GM12875 (cell line): ENCODE measurements at regions not wholly inside any gene's neighbourhood (a gene's known extent, or its start where the extent isn't known, plus 50 kb on each side); places are given as distances from the start of the nearest gene placed in this dataset.
"Not testable (repeated sequence)": the region's sequence is repeated elsewhere in the genome, so short reads cannot be mapped to it uniquely, and the experiment has no call there.

ENCODE experiments used
- H3K4me3 ChIP-seq: one replicate; pipeline ENCODE4 v1.5.1; 2011; ENCODE audit warnings: low read depth, low read length, control low read depth
- TF ChIP-seq, protein P1 (sequence below): IDR thresholded peaks from 2 replicates; pipeline ENCODE4 v1.5.1; 2011; ENCODE audit warnings: low read depth, mild to moderate bottlenecking, control low read depth, inconsistent platforms, low read length, moderate library complexity, borderline replicate concordance; ENCODE audit not compliant: insufficient read depth

DNA sequence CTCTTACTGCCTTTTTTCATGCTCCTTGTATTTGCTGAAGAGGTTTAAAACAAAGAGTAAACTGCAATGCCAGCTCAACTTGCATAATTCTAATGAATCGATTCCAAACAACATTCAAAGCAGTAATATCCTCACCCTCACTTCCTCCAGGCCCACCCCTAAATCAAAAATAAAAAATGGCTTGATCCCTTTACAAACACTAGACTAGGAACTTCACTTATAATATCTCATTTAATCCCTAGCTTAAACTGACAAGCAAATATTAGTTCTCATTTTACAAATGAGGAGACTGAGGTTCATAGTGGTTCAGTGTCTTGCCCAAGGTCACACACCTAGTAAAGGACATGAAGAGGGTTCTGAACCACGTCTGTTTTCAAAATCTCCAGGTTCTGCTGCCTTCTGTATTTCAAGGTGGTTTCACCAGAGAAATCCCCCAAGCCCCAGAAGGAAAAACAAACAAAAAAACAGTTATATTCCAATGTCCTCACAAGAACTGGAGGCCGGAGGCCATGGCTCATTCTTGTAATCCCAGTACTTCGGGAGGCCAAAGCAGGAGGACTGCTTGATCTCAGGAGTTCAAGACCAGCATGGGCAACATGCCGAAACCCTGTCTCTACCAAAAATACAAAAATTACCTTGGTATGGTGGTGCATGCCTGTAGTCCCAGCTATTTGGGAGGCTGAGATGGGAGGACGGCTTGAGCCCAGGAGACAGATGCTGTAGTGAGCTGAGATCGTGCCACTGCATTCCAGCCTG, 80.3 kb upstream of the GRIN2A start:
- TF ChIP-seq, protein P1, sequence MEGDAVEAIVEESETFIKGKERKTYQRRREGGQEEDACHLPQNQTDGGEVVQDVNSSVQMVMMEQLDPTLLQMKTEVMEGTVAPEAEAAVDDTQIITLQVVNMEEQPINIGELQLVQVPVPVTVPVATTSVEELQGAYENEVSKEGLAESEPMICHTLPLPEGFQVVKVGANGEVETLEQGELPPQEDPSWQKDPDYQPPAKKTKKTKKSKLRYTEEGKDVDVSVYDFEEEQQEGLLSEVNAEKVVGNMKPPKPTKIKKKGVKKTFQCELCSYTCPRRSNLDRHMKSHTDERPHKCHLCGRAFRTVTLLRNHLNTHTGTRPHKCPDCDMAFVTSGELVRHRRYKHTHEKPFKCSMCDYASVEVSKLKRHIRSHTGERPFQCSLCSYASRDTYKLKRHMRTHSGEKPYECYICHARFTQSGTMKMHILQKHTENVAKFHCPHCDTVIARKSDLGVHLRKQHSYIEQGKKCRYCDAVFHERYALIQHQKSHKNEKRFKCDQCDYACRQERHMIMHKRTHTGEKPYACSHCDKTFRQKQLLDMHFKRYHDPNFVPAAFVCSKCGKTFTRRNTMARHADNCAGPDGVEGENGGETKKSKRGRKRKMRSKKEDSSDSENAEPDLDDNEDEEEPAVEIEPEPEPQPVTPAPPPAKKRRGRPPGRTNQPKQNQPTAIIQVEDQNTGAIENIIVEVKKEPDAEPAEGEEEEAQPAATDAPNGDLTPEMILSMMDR = no peak
- H3K4me3 ChIP-seq = no peak overlapping the region

DNA sequence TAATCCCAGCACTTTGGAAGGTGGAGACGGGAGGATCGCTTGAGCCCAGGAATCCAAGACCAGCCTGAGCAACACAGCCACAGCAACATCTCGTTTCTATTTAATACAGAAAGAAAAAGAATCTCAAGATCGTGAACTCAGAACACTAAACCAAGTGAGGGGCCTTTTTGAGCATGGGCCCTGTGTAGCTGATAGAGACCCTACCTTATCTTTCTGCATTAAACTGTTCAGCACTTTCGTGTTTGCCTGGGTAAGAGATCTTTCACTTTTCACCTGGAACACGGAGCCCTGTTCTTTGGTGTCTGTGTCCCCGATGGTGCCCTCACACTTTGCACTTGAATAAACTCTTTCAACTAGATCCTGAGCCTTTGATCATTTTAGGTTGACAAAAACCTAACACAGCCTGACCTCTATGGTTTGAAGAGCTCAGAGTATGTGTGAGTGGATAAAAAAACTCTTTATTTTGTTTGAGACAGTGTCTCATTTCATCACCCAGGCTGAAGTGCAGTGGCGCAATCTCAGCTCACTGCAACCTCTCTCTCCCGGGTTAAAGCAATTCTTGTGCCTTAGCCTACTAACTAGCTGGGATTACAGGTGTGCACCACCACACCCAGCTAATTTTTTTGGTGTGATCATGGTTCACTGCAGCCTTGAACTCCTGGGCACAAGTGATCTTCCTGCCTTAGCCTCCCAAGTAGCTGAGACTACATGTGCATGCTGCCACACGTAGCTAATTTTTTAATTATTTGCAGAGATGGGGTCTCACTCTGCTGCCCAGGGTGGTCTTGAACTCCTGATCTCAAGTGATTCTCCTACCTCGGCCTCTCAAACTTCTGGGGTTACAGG, 83.8 kb upstream of the GRIN2A start:
- TF ChIP-seq, protein P1 = no peak
- no peak overlapping the region for H3K4me3 ChIP-seq

DNA sequence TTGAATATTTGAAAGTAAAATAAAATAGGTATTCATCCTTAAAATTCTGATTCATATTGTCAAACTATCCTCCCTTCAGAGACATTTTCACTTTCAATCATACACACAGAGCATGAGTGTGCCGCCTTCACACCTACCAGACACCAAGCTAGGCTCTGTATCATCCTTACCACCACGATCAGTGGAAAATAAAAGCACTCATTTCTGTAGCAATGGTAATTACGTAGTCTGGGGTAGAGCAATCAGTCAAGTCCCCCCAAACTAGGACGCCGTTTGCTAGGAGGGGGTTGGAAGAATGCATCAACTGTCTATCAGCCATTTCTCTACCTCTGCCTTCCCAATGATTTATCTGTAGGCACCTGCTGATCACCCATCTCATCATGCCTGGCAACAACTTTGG, 84.6 kb upstream of the GRIN2A start:
- H3K4me3 ChIP-seq = no peak overlapping the region
- TF ChIP-seq, protein P1 = no peak

DNA sequence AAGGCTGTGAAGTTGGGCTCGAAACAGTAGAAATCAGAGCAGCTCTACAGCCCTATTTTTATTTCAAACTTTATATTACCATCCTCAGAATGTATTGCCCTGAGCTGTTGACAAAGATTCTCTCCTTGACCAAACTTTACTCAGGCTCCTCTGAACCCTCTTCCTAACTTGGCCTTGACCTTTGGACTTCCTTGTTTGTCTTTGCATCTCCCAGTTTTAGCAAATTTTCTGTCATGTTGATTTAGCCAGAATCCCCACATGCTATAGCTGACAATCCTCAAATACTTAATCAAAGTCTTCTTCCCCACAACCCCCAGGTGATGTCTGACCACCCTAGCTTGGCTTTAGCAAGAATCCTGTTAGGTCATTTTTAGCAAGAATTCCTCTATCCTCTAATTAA, 87.4 kb upstream of the GRIN2A start:
- TF ChIP-seq, protein P1 = no peak
- H3K4me3 ChIP-seq = no peak overlapping the region

DNA sequence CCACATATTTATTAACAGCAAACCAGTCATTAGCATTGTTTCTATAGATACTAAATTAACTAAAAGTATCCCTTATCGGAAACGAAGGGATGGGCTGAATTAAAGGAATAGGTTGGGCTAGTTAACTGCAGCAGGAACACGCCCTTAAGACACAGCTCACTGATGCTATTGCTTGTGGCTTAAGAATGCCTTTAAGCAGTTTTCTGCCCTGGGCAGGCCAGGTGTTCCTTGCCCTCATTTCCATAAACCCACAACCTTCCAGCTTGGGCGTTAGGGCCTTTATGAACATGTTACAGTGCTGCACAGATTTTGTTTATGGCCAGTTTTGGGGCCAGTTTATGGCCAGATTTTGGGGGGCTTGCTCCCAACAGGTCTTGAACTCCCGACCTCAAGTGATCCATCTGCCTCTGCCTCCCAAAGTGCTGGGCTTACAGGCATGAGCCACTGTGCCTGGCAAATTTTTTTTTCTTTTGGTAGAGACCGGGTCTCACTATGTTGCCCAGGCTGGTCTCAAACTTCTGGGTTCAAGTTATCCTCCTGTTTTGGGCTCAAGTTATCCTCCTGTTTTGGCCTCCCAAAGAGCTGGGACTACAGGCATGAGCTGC, 90.1 kb upstream of the GRIN2A start:
- not testable (repeated sequence) for H3K4me3 ChIP-seq

DNA sequence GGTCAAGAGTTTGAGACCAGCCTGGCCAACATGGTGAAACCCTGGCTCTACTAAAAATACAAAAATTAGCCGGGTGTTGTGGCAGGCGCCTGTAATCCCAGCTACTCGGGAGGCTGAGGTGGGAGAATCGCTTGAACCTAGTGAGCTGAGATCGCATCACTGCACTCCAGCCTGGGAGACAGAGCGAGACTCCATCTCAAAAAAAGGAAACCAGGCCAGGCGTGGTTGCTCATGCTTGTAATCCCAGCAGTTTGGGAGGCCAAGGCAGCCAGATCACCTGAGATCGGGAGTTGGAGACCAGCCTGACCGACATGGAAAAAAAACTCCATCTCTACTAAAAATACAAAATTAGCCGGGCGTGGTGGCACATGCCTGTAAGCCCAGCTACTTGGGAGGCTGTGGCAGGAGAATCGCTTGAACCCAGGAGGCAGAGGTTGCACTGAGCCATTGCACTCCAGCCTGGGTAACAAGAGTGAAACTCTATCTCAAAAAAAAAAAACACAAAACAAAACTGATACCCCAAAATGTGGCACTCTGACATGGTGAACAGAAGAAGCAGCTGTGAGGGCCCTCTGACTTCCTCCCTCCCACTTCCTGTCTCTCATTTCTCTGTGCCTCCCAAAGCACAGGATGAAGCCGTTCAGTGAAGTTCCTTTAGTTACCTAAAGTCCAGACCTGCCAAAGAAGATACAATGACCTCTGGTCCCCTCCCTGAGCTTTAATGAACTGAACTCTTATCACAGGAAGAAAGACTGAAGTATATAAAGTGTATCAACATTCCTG, 93.2 kb upstream of the GRIN2A start:
- not testable (repeated sequence) for H3K4me3 ChIP-seq

DNA sequence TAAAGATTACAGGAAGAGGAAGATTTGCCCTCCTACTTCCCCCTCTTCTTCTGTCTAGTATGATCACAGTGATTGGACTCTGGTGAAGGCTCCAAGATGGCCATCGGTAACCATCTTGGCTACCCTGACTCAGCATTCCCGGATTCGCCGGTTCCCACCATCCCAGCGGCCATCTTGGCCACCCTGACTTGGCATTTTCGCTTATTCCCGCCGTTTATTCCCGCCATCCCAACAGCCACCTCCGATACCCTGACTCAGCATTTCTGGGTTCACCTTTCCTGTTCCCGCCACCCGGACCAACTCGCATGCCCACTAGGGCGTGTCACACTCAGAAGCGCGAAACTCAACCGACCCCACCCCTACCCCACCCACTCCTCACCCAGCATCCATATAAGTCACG, 95.4 kb upstream of the GRIN2A start:
- TF ChIP-seq, protein P1 = no peak
- H3K4me3 ChIP-seq = no peak overlapping the region
